ENCODE measurements at regions not wholly inside any gene's neighbourhood (a gene's known extent, or its start where the extent isn't known, plus 50 kb on each side); places are given as distances from the start of the nearest gene placed in this dataset.

DNA sequence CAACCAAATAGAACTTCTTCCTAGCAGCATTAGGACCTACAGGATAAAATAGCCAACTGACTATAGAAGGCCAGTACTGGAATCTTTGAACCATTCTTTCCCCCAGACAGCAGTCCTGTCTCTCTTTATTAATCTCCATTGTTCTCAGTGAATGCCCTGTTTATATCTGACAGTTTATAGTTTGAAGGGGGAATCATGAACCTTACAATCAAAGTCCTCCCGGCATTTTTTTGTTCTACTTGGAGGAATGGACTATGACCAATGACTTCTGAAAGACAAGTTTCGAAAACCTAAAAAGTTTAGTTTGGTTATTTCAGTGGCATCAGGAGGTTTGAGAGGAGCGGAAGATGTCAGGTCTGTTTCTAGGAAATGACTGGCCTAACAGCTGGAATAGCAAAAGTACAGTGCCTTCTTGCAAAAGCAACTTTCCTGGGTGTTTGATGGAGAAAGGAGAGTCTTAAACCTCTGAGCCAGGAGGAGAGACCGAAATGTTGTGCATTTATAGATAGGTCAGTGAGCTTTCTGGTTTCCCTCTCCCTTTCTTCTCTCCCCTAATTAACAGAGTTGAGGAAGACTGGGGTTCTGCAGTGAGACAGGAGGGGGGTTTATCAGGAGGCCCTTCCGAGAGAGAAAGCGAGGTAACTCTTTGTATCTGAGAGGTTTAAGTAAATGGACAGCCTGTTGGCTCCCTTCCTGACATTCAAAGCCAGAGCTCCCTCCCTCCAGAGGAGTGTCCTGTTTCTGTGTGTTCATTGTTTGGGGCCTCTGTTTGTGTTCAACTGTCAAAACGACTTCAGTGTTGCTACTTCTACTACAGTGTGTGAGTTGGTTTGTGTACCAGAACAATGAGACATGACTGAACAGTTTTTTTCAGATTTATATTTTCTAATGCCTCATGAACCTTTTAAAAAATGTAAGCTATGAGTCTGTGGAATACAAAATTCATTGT, 383.0 kb upstream of the RARB start:
- H3K79me2 ChIP-seq (ENCODE audit: control insufficient read depth, insufficient read depth, low read length) = no peaks in the 10 kb centered on the region
- CTCF ChIA-PET = interaction anchor here (0.7 to 3.7 kb wide), 3 partner anchors 11 to 549 kb away, joined by 3 to 27 read pairs (median 3); no protein-coding TSS in a partner anchor
- no peaks in the 10 kb centered on the region for H3K27me3 ChIP-seq (ENCODE audit: control insufficient read depth in 2 of 2, insufficient read depth in 2 of 2, low read length in 2 of 2)
- intact Hi-C loops (cut with micrococcal nuclease) = no loop called here
- POLR2A ChIA-PET = no interaction called here
- dilution Hi-C loops (cut with MboI; ENCODE audit: extremely low pct_ligation_motif_present, low sequenced_read_pairs) = no loop called here
- no peaks in the 10 kb centered on the region for H4K20me1 ChIP-seq (replicated peaks; ENCODE audit: control insufficient read depth, extremely low read depth, insufficient read depth, low read length)
- no peak overlapping the region for H3K27ac ChIP-seq (ENCODE audit: insufficient read depth, low read depth, low read length)
- H3K4me3 ChIP-seq (replicated peaks in 1 of 3; ENCODE audit: insufficient read depth in 1 of 3, low read depth in 1 of 3, low read length in 3 of 3) = no peak overlapping the region
- H3K4me2 ChIP-seq (ENCODE audit: insufficient read depth, low read length) = no peak overlapping the region
- no peaks in the 10 kb centered on the region for H3K36me3 ChIP-seq (ENCODE audit: control insufficient read depth in 2 of 2, extremely low read depth in 1 of 2, insufficient read depth in 2 of 2, low read length in 2 of 2)
- peak; percentile 39 for DNase-seq (ENCODE audit: low read depth, low spot score)
- BruUV-seq (replicated peaks) = no TSS peak
- H2AFZ ChIP-seq (ENCODE audit: low read depth, low read length) = no peak overlapping the region
- no peaks in the 10 kb centered on the region for H3K9me3 ChIP-seq (replicated peaks; ENCODE audit: control insufficient read depth, insufficient read depth, low read length)
- H3K9ac ChIP-seq (replicated peaks; ENCODE audit: extremely low read depth, insufficient read depth, low read length) = no peak overlapping the region
- FAIRE-seq = peak; percentile 26
- no peaks in the 10 kb centered on the region for H3K9me1 ChIP-seq (replicated peaks; ENCODE audit: control insufficient read depth, extremely low read depth, insufficient read depth, low read length)
- no peaks in the 10 kb centered on the region for H3K4me1 ChIP-seq (ENCODE audit: control insufficient read depth, extremely low read depth, insufficient read depth, low read length)
- TF ChIP-seq JUN (IDR thresholded peaks at IDR 0.05; ENCODE audit: borderline replicate concordance, insufficient read depth, insufficient read length, low read depth) (no peak), GATA2 (IDR thresholded peaks at IDR 0.05; ENCODE audit: insufficient read depth, insufficient read length, low read depth, low read length) (no peak), EZH2 (IDR thresholded peaks at IDR 0.05; ENCODE audit: borderline replicate concordance, low read depth, low read length, severe bottlenecking) (no peak), POLR2AphosphoS5 (IDR thresholded peaks at IDR 0.05; ENCODE audit: insufficient read depth, low read depth, low read length) (no peak), MYC (IDR thresholded peaks at IDR 0.05; ENCODE audit: low read depth, low read length) (no peak), POLR2A (IDR thresholded peaks at IDR 0.05; ENCODE audit: low read depth, low read length) (no peak), FOS (IDR thresholded peaks at IDR 0.05; ENCODE audit: borderline replicate concordance, insufficient read depth, low read length) (no peak)
- TF ChIP-seq, protein P1, sequence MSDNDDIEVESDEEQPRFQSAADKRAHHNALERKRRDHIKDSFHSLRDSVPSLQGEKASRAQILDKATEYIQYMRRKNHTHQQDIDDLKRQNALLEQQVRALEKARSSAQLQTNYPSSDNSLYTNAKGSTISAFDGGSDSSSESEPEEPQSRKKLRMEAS (IDR thresholded peaks at IDR 0.05; ENCODE audit: insufficient read depth, insufficient read length) = no peak
- TF ChIP-seq, protein P2, sequence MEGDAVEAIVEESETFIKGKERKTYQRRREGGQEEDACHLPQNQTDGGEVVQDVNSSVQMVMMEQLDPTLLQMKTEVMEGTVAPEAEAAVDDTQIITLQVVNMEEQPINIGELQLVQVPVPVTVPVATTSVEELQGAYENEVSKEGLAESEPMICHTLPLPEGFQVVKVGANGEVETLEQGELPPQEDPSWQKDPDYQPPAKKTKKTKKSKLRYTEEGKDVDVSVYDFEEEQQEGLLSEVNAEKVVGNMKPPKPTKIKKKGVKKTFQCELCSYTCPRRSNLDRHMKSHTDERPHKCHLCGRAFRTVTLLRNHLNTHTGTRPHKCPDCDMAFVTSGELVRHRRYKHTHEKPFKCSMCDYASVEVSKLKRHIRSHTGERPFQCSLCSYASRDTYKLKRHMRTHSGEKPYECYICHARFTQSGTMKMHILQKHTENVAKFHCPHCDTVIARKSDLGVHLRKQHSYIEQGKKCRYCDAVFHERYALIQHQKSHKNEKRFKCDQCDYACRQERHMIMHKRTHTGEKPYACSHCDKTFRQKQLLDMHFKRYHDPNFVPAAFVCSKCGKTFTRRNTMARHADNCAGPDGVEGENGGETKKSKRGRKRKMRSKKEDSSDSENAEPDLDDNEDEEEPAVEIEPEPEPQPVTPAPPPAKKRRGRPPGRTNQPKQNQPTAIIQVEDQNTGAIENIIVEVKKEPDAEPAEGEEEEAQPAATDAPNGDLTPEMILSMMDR (IDR thresholded peaks at IDR 0.05; ENCODE audit: extremely low read depth in 1 of 2, insufficient read depth in 1 of 2, low read depth in 1 of 2, low read length in 2 of 2) = no peak

Measured in endothelial cell of umbilical vein (primary cell).